ENCODE measurements at regions not wholly inside any gene's neighbourhood (a gene's known extent, or its start where the extent isn't known, plus 50 kb on each side); places are given as distances from the start of the nearest gene placed in this dataset.

DNA sequence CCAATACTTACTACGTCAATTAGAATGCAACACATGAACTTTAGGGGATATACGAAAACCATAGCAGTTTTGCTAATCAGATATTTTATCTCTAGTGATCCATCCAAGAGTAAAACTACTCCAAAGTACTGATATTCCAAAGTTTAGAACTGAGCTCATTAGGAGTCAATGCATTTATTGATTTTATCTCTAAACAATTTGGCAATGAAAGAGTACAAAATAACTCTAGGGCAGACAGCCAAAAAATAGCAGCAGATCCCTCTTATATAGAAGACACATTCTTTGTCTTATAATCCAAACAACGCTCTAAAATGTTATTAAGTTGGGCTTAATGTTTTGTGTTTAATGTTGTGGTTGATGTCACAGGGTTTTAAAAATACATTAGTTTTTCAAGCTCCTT, 923.9 kb upstream of the MAN1A1 start:
- TF ChIP-seq, protein P1, sequence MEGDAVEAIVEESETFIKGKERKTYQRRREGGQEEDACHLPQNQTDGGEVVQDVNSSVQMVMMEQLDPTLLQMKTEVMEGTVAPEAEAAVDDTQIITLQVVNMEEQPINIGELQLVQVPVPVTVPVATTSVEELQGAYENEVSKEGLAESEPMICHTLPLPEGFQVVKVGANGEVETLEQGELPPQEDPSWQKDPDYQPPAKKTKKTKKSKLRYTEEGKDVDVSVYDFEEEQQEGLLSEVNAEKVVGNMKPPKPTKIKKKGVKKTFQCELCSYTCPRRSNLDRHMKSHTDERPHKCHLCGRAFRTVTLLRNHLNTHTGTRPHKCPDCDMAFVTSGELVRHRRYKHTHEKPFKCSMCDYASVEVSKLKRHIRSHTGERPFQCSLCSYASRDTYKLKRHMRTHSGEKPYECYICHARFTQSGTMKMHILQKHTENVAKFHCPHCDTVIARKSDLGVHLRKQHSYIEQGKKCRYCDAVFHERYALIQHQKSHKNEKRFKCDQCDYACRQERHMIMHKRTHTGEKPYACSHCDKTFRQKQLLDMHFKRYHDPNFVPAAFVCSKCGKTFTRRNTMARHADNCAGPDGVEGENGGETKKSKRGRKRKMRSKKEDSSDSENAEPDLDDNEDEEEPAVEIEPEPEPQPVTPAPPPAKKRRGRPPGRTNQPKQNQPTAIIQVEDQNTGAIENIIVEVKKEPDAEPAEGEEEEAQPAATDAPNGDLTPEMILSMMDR (IDR thresholded peaks at IDR 0.05), result no peak
- no peak for TF ChIP-seq POLR2AphosphoS5 (IDR thresholded peaks at IDR 0.05)

Measured in gastroesophageal sphincter (tissue), 3 donors.